Hippocampal formation (tissue), 2 donors: ENCODE measurements at regions not wholly inside any gene's neighbourhood (a gene's known extent, or its start where the extent isn't known, plus 50 kb on each side); places are given as distances from the start of the nearest gene placed in this dataset.

Experiments used
- DNase-seq, 2 donors: peaks; one replicate each; lab custom pipeline; 2025; lab: John Stamatoyannopoulos, UW

- no peak for DNase-seq
Observed at GRCh38 chr12:88946372-88946997, 366.2 kb upstream of the KITLG start.

DNA sequence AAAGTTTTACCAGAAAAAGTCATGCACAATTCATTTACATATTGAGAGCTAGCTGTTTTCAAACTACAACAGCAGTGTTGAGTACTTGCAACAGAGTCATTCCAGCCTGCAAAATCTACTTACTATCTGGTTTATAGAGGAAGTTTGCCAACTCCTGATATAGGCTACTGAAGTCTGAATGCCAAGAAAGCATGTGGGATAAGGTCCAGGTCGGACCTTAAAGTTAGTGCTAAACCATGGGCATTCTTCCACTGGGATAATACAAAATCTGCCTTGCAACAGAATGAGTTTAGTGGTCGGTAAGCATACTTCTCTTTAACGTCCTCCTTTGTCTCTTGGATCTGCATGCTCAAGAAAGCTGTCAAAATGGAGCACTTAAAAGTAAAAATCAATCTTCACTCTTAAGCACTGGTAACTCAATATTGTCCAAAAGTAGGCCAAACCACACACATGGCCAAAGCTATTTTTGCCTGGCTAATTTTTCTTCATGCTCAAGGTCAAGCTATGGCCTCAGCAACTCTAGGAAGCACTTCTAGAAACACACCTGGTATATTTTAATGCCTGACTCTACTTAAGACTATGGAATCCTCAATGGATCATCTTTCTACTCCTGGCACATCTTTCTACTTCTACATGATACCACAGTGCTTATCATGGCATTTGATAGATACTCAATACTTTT, 364.9 kb upstream of the KITLG start:
- DNase-seq, result no peak

DNA sequence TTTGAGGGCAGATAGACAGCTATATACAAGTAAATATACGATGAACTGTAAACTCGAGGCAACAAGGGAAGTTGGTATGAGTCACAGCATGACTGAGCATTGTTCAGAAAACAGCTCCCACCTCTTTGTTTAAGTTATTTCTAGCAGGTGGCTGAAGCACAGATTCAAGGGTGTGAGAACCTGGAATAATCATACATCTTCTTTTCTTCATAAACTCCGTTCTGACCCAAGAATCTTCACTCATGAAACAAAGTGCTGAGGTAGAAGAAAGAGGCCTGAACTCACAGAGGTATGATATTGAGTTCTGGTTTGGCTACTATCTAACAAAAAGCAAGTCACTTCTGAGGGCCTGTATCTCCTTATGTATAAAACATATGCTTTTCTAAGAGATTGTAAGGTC, 364.1 kb upstream of the KITLG start:
- no peak for DNase-seq

DNA sequence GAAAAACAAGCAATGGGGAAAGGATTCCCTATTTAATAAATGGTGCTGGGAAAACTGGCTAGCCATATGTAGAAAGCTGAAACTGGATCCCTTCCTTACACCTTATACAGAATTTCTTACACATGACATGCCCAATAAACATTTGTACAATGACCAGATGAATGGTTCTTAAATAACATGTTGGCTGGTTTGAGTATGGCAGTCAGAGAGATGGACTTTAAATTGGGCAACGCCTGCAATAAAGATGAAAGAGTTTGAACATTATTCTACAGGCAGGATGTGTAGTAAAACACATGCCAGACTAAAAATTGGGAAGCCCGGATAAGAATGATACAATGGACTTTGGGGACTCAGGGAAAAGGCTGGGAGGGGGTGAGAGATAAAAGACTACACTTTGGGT, 360.6 kb upstream of the KITLG start:
- no peak for DNase-seq

GRCh38 chr12:88935856-88936255, 355.6 kb upstream of the KITLG start:
- no peak for DNase-seq

DNA sequence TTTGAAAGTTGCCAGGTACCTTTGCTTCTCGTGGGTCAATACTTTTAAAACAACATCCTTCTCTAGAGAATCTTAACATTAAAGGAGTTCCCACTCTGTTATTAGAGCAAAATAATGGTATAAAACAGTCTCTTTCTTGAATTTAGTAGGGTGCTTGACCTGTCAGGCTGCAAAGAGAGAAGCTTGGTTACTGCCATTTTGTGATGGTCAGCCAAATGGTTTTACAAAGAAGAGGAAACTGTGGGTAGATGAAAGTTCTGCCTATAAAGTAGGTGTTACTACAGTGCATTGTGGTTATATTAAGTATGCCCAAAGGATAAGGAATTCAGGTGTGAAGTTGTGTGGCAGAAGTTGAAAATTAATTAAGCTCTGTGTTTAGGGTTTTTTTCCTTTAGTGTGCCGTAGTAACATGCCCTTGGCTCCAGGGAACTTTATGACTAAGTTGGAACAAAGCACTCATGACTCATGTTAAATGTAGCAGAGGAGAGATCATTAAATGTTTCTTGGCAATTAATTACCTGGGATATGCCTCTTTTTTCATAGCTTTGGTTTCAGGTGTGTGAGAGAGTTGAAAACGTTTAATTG, 354.0 kb upstream of the KITLG start:
- no peak for DNase-seq

GRCh38 chr12:88932457-88932856, 352.2 kb upstream of the KITLG start:
- no peak for DNase-seq

- DNase-seq, result no peak
Observed at GRCh38 chr12:88931598-88931997, 351.3 kb upstream of the KITLG start.

- DNase-seq, result no peak
Observed at GRCh38 chr12:88925454-88925853, 345.2 kb upstream of the KITLG start.

GRCh38 chr12:88924162-88924561, 343.9 kb upstream of the KITLG start:
- DNase-seq, result no peak

GRCh38 chr12:88923631-88924030, 343.4 kb upstream of the KITLG start:
- no peak for DNase-seq

GRCh38 chr12:88922816-88923215, 342.5 kb upstream of the KITLG start:
- DNase-seq, result no peak

DNA sequence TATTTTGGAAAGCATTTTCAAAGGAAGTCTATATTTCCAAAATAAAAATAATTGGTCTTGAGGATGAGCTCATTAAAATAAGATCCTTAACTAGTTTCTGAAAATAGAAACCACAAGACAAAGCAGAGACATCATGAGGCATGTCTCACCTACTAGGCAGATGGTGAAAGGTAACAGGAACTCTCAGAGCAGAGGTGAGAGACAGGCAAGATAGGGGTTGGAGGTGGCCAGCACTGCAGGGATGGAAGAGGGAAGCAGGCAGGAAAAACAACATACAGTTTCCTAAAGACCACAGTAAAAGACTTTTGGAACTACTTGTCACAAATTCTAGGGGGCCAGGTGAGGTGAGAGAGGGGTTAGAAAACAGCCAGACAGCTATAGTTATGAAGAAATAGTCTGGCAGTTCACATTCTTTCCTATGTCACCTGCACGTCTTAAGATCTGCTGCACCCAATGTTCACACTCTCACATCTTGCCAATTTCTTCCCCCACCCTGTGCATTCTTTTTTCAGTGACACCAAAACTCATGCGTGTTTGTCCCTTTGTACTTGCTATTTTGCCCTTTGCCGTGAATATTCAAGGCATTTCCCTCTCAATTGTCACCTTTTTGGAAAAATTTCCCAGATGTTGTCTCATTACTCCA, 341.7 kb upstream of the KITLG start:
- DNase-seq, result no peak

- peak in 1 of 2 donors; percentile 34 for DNase-seq
Observed at GRCh38 chr12:88921434-88921833, 341.2 kb upstream of the KITLG start.

- no peak for DNase-seq
Observed at GRCh38 chr12:88918161-88918560, 337.9 kb upstream of the KITLG start.

GRCh38 chr12:88914967-88915366, 334.7 kb upstream of the KITLG start:
- no peak for DNase-seq

- DNase-seq, result no peak
Observed at GRCh38 chr12:88909510-88909909, 329.2 kb upstream of the KITLG start.

DNA sequence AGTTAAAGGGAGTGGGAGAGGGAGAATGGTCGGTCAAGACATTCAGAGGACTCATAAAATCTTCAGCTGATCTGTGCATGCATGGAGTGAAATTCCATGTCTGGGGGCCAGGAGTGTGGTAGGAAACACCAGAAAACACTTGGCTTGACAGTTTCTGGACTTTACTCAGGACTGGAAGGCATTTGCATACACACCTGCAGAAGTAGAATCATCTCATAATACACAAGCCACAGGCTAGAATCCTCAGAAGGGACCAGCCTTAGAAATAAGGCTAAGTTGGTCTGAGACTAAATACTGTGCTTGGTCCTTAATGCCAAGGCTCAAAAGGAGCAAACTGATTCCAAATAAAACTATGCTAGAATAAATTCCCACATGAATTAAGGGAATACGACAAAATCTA, 328.1 kb upstream of the KITLG start:
- no peak for DNase-seq

DNA sequence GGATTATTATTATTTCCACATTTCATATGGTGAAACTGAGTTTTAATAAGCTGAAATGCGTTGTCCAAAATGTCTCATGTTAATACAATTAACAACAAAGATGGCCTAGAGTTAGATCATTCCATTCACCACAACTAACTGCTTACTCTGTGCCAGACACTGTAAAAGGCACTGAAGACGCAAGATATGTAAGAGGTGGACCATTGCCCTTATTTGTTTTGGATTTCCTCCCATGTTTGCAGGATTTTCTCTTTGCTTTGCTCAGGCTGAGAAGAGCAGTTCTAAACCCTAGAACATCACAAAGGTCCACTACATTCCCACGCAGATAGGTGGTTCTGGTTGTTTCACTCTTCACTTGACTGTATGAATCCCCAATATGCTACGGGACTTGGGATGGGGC, 324.4 kb upstream of the KITLG start:
- DNase-seq, result no peak

DNA sequence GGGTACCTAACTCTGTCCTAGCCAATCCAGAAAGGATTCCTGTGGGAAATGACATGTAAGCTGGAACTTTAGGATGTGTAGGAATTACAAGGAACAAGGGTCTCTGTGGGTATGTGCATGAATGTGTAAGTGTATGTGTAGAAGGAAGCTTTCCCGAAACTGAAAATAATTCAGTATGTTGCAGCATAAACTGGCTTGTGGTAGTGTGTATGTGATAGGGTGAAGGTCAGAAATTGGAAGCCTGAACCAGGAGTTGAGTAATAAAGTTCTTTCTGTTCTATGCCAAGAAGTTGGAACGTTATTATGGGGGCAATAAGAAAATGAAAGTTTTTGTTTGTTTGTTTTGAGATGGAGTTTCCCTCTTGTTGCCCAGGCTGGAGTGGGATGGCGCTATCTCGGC, 323.1 kb upstream of the KITLG start:
- DNase-seq, result no peak

- DNase-seq, result no peak
Observed at GRCh38 chr12:88897723-88898122, 317.5 kb upstream of the KITLG start.

DNA sequence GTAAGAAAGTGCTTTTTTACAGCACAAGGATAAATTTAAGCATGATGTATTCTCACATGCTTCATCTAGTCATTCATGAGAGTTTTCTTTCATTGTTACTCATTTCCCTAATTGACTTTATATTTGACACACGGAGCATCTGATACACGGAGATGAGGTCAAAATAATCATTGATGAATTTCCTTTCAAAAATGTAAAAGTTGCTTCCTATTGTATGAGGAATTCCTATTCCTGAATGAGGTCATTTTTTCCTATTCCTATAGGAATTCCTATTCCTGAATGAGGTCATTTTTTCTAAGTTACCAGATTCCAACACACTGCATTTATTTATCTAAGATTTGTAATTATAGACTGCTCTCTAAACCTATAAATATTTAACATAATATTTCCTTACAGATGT, 316.7 kb upstream of the KITLG start:
- DNase-seq, result no peak

GRCh38 chr12:88895634-88896033, 315.4 kb upstream of the KITLG start:
- no peak for DNase-seq
